ENCODE measurements at regions not wholly inside any gene's neighbourhood (a gene's known extent, or its start where the extent isn't known, plus 50 kb on each side); places are given as distances from the start of the nearest gene placed in this dataset.

GRCh38 chr18:44025421-44025820, 655.3 kb upstream of the SETBP1 start:
- DNase-seq = no peak

GRCh38 chr18:44028109-44028508, 652.6 kb upstream of the SETBP1 start:
- no peak for DNase-seq

GRCh38 chr18:44031063-44031462, 649.6 kb upstream of the SETBP1 start:
- DNase-seq = no peak

- no peak for DNase-seq
Observed at GRCh38 chr18:44033144-44033701, 647.5 kb upstream of the SETBP1 start.

- no peak for DNase-seq
Observed at GRCh38 chr18:44035554-44035953, 645.1 kb upstream of the SETBP1 start.

- DNase-seq = peak in 1 of 2 experiments; percentile 1
Observed at GRCh38 chr18:44036501-44036900, 644.2 kb upstream of the SETBP1 start.

GRCh38 chr18:44039216-44039615, 641.5 kb upstream of the SETBP1 start:
- DNase-seq = no peak

- DNase-seq = no peak
Observed at GRCh38 chr18:44039826-44040225, 640.9 kb upstream of the SETBP1 start.

- DNase-seq = no peak
Observed at GRCh38 chr18:44041553-44041952, 639.1 kb upstream of the SETBP1 start.

GRCh38 chr18:44041961-44042360, 638.7 kb upstream of the SETBP1 start:
- DNase-seq = no peak

GRCh38 chr18:44046376-44046975, 634.2 kb upstream of the SETBP1 start:
- no peak for DNase-seq

GRCh38 chr18:44047585-44047984, 633.1 kb upstream of the SETBP1 start:
- DNase-seq = no peak

- no peak for DNase-seq
Observed at GRCh38 chr18:44048435-44048834, 632.3 kb upstream of the SETBP1 start.

GRCh38 chr18:44048846-44049245, 631.8 kb upstream of the SETBP1 start:
- DNase-seq = no peak

- DNase-seq = no peak
Observed at GRCh38 chr18:44051026-44051425, 629.7 kb upstream of the SETBP1 start.

GRCh38 chr18:44054514-44054913, 626.2 kb upstream of the SETBP1 start:
- no peak for DNase-seq

GRCh38 chr18:44060197-44060596, 620.5 kb upstream of the SETBP1 start:
- no peak for DNase-seq

- DNase-seq = no peak
Observed at GRCh38 chr18:44061438-44061837, 619.2 kb upstream of the SETBP1 start.

- no peak for DNase-seq
Observed at GRCh38 chr18:44062345-44062744, 618.3 kb upstream of the SETBP1 start.

GRCh38 chr18:44065206-44065605, 615.5 kb upstream of the SETBP1 start:
- DNase-seq = no peak

GRCh38 chr18:44066541-44066940, 614.1 kb upstream of the SETBP1 start:
- DNase-seq = no peak

GRCh38 chr18:44067186-44067585, 613.5 kb upstream of the SETBP1 start:
- DNase-seq = peak; percentile 55 to 58

GRCh38 chr18:44075038-44075437, 605.6 kb upstream of the SETBP1 start:
- DNase-seq = no peak

GRCh38 chr18:44079606-44080005, 601.1 kb upstream of the SETBP1 start:
- no peak for DNase-seq

GRCh38 chr18:44080054-44080453, 600.6 kb upstream of the SETBP1 start:
- no peak for DNase-seq
